ENCODE measurements at regions not wholly inside any gene's neighbourhood (a gene's known extent, or its start where the extent isn't known, plus 50 kb on each side); places are given as distances from the start of the nearest gene placed in this dataset.
"Not testable (repeated sequence)": the region's sequence is repeated elsewhere in the genome, so short reads cannot be mapped to it uniquely, and the experiment has no call there.

DNA sequence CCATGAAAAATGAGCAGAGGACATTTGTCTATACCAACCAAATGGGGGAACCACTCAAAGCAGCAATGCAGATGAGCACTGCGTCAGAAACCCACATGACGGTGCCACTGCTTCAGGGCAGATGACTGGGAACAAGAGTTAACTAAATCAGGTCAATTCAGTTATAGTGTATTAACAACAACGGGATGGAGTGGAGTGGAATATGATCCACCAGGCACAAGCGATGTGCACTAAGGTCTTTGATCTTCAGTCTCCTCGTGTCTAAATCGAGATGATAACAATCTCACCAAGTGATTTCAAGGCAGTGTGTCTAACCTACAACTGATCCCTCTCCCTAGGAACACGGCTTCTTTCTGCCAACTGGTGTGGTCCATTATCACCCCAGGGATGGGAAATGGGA, 269.0 kb downstream of the RAD51AP2 start:
- no peak for DNase-seq

DNA sequence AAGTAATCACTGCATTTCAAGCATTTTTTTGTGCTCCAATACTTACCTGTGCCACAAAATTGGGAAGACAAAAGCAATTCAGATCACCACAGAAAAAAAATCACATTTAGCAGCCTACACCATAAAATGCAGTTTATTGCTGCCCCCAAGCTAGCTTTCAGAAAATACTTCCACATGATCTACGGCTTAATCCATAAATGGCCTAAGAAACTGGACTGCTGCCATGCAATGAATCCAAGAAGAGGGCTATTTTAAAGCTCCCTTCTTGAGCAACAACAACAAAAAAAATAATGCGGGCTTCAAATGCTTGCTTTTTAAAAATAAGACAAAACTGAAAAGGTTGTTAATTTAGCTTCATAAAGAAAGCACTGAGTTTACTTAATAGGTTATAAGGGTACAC, 272.3 kb downstream of the RAD51AP2 start:
- no peak for DNase-seq

DNA sequence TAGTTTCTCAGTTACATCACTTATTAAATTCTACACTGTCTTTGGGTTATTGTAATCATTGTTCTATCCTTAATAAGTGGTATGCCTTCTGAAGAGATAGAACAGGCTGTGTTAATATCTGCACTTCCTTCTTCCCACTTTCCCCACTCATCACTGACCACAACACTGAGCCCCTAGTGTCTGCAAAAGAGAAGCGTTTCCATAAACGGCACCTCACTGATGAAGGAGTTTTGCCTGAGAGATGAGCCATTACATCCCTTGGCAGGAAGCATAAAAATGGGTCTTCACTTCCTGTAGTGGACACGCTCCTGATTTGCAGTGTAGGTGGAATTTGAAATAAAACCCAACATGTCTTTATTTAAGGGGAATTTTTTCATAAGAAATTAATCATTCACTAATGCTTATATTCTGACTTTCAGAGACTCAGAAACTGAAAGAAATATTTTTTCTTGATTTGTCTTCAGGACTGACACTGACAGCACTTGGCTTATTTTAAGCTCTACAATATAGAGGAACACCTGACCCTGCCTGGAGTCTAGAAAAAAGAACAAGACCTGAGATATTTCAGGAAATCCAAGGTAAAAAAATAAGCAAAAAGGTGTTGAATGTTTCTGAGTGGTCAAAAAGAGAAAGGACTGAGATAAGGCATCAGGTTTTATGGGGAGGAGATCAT, 275.3 kb downstream of the RAD51AP2 start:
- DNase-seq: peak in 1 of 2 experiments; percentile 5

DNA sequence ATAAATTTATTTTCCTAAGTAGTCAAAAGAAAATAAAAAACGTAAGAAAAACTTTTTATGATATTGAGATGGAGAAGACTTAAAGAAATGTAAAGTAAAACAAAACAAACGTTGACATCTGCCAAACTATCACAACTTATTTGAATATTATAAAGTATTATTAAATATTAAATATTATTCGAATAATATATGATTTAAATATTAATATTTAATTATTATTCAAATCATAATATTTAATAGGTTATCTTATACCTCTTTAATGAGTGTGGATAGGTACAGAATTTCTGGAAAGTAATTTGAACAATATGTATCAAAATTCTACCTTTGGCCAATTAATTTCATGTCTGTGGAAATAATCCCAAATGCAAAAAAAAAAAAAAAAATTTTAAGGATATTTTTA, 278.7 kb downstream of the RAD51AP2 start:
- DNase-seq: no peak

DNA sequence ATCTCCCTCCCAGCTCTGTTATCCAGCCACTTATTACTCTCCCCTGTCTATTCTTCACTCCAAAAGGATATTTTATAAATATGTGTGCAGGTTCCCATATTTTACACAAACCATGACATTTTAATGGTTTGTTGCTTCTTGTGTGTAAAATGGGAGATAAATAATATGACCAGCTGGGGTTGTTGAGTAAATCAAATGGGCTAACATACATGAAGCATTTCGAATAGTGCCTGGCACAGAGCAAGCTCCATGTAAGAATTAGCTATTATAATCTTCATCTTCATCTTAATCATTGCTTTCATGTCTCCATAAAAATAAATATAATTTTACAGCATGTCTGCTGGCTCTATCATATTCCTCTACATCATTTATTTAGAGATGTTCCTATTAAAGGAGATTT, 283.1 kb downstream of the RAD51AP2 start:
- no peak for DNase-seq

DNA sequence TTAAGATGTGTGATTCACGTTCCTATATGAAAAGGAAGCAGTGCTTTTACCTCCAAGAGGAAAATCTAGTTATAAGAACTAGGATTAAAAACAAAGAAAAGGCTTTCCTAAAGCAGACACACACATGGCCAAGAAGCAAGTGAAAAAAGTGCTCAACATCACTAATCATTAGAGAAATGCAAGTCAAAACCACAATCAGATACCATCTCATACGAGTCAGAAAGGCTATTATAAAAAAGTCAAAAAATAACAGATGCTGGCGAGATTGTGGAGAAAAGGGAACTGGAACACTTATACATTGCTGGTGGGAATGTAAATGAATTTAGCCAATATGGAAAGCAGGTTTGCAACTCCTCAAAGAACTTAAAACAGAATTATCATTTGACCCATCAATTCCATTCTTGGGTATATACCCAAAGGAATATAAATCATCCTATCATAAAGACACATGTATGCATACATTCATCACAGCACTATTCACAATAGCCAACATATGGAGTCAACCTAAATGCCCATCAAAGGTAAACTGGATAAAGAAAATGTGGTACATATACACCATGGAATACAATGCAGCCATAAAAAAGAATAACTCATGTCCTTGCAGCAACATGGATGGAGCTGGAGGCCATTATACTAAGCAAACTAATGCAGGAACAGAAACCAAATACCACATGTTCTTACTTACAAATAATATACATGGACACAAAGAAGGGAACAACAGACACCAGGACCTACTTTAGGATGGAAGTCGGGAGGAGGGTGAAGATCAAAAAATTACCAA, 285.3 kb downstream of the RAD51AP2 start:
- DNase-seq: no peak

DNA sequence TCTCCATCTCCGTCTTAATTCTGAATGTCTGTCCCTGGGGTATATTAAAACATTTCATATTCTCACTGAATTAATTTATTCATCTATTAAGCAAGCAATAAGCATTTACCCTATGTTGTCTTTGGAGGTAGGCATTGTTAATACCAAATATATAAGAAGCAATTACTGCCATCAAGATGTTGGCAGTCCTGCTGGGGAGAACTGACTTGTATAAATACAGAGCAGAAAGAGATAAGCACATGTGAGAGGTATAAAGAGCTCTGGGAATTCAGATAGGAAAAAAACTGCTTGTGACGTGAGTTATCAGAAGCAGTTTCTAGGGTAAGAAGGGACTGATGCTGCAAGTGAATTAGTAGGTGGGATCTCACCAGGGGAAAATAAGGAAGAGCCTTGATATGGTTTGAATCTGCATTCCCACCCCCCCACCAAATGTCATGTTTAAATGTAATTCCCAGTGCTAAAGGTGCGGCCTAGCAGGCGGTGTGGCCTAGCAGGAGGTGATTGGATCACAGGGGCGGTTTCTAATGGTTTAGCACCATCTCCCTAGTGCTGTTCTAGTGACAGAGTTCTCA, 286.8 kb downstream of the RAD51AP2 start:
- no peak for DNase-seq

DNA sequence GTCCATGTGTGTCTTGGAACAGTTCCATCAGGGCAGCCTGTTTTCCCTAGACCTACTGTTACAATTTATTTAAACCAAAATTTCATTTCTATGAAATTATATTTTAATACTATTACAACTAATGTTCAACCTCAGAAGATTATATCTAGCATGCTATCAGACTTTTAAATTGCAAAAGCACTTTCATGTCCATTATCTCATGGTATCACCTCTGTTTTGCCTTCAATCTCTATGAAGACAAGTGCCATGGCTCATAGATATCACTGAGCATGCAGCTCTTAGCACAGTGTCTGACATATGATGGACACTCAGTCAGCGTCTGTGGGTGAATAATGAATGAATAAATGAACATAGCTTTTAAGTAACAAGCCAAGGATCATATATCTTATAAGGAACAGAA, 288.8 kb downstream of the RAD51AP2 start:
- DNase-seq: no peak

DNA sequence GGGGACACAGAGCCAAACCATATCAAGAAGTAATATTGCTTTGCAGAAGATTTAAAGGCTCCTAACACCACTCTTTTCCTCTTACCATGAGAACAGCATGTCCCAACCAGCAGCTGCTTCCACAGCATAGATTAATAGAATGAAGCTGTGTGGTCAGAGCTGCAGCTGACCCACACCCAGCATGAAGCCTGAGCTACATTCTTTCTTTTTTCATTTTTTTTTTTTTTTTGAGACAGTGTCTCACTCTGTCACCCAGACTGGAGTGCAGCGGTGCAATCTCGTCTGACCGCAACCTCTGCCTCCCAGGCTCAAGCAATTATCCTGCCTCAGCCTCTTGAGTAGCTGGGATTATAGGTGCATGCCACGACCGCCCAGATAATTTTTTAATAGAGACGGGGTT, 289.8 kb downstream of the RAD51AP2 start:
- DNase-seq: no peak

DNA sequence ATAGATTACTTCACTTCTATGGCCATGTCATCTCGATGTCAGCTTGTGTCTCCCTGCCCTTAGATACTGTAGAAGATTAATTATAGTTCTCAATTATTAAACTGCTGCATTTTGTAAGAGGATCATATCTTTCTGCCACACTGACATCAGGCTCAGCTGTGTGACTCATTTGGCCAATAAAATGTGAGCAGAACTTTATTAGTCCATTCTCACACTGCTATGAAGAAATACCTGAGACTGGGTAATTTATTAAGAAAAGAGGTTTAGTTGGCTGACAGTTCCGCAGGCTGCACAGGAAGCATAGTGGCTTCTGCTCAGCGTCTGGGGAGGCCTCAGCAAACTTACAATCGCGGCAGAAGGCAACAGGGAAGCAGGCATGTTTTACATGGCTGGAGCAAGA, 290.4 kb downstream of the RAD51AP2 start:
- DNase-seq: no peak

DNA sequence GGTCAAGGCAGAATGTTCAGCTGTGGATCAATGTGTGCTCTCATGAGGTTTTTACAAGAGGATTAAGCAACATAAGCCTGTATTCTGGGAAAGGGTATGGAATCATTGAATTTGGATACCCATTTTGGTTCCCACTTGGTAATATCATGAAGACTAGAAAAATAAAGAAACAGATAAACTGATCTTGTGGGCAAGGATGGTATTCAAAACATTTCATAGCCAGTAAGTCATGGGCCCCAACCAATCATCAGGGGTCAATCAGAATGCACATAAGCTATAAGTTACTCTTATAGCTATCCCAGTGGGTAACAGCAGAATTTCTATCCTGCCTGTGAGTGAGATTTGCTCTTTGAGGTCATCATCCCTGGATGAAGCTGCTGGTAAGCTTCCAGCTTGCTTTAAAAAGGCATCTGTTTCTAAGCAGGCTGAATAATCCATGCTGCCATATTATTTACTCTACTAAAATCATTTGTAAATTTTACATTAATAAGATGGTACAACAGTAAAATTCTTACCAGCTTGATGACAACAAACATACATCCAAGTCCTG, 291.2 kb downstream of the RAD51AP2 start:
- DNase-seq: no peak

DNA sequence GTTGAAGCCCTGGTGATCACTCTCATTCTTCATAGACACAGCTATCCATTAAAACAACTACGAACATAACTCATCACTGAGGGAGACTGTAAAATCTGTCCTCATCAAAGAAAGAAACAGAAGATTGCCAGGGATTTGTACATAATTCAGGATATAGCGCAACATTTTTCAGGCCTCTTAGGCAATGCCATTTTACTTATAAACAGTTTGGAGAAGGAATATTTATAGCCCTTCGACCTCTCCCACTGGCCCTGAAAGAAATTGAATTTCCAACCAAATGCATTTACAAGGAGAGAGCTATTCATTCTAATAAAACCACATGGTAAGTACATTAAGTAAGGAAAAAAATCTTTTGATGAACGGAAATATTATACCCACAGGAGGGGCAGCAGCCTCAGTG, 295.0 kb downstream of the RAD51AP2 start:
- no peak for DNase-seq

DNA sequence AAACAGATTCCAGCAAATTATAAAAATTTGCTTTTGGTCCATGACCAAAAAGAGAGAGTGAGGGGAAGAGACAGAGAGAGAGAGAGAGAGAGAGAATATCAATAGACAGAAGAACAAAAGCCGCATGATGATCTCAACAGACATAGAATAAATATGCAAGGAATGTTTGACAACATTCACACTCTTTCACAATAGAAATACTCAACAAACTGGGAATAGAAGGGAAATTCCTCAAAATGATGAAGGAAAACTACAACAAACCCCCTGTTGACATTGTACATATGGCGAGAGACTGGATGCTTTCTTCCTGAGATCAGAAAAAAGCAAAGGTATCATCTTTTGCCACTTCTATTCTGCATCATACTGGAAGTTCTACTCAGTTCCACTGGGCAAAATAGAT, 309.7 kb downstream of the RAD51AP2 start:
- no peak for DNase-seq

DNA sequence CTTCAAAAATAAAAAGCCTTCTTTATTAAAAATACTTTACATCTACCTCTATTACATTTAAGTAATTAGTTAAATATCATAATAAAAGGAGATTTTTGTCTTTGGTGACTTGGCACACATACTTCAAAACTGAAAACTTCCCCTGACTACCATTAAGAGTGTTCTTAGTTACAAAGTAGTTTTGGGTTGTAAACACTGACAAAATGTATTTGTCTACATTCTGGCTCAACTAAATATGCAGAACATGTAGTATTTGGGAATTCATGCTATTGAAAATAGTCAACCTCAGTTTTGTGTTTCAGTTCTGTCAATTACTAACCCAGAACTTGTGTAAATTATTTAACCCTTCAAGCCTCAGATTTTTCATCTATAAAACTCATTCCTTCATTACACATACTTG, 311.5 kb downstream of the RAD51AP2 start:
- no peak for DNase-seq

DNA sequence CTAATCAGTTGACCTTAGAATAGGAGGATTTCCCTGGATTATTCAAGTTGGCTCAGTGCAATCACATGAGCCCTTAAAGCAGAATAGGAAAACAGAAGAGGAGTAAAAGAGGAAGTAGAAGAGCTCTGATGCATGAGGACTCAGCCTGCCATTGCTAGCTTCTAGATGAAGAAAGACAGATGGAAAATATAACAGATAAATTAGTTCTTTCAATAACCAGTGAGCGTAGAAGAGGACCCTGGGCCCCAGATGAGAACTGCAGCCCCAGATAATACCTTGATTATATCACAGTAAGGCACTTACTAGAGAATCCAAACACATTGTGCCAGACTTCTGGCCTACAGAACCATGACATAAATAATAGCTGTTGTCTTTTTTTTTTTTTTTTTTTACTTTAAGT, 314.0 kb downstream of the RAD51AP2 start:
- DNase-seq: not testable (repeated sequence)

DNA sequence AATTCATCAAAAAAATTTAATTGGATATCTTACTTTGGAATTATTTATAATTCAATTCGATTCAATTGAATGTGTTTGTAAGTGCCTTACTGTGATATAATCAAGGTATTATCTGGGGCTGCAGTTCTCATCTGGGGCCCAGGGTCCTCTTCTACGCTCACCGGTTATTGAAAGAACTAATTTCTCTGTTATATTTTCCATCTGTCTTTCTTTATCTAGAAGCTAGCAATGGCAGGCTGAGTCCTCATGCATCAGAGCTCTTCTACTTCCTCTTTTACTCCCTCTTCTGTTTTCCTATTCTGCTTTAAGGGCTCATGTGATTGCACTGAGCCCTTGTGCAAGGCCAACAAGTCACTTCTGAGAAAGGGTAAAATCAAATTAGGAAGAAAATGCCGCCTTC, 315.6 kb downstream of the RAD51AP2 start:
- DNase-seq: not testable (repeated sequence)

DNA sequence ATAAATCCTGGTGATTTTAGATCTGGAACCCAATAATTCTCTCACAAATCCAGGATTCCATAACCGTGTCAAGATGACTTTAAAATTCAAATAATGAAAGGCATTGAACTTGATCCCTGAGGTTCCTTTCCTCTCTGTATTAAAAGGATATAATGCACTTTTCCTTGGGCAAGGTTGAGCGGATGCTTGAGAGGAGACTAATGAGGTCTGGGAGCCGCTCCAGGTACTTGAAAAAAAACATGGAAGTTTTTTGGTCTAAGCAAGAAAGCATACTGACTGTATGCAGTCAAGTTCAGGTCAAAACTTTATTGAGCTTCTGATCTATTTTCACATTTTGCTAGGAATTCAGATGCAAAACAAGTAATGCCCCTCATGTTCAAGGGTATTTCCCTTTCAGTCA, 318.5 kb downstream of the RAD51AP2 start:
- DNase-seq: no peak

DNA sequence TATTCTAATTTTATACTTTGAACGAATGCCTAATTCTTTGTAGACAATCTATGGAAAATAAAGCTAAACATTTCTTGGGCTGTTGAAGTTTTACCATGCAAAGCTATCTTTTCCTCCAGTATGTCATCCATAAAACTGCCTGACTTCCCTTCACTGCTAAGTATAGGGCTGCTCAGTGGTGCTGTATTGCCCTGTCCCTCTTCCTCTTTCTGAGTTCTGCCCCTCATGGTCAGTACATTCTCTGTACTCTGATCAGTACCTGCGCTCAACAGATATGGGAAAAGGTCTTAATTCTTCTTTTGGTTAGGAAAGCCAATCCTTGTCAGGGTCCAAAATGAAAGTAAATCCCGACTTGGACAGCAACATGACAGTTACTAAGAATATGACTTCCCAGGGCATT, 321.9 kb downstream of the RAD51AP2 start:
- no peak for DNase-seq

DNA sequence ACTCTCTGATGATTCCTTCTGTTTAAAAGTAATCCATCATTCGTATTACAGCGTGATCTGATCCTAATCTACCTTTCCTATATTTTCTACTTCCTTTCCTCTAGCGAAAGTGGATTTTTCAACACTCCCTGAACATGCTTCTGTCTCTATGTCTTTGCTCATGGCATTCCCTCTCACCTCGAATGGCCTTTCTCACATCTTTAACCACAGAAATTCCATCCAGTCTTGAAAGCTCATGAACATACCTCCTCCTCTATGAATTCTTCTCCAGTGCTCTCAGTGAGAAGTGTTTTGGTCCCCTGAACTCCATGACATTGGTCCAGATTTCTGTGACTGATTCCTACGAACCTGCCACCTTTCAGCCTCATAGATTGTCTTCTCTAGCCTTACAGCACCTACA, 323.2 kb downstream of the RAD51AP2 start:
- DNase-seq: no peak

DNA sequence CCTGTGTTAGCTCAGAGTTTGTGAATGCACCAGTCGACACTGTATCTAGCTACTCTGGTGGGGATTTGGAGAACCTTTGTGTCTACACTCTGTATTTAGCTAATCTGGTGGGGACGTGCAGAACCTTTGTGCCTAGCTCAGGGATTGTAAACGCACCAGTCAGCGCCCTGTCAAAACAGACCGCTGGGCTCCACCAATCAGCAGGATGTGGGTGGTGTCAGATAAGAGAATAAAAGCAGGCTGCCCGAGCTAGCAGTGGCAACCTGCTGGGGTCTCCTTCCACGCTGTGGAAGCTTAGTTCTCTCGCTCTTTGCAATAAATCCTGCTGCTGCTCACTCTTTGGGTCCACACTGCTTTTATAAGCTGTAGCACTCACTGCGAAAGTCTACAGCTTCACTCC, 324.2 kb downstream of the RAD51AP2 start:
- DNase-seq: no peak

DNA sequence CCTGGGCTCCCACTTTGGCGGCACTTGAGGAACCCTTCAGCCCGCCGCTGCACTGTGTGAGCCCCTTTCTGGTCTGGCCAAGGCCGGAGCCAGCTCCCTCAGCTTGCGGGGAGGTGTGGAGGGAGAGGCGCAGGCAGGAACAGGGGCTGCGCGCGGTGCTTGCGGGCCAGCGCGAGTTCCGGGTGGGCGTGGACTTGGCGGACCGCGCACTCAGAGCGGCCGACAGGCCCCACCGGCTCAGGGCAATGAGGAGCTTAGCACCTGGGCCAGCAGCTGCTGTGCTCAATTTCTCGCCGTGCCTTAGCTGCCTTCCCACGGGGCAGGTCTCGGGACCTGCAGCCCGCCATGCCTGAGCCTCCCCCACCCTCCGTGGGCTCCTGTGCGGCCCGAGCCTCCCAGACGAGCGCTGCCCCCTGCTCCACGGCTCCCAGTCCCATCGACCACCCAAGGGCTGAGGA, 324.8 kb downstream of the RAD51AP2 start:
- DNase-seq: not testable (repeated sequence)

DNA sequence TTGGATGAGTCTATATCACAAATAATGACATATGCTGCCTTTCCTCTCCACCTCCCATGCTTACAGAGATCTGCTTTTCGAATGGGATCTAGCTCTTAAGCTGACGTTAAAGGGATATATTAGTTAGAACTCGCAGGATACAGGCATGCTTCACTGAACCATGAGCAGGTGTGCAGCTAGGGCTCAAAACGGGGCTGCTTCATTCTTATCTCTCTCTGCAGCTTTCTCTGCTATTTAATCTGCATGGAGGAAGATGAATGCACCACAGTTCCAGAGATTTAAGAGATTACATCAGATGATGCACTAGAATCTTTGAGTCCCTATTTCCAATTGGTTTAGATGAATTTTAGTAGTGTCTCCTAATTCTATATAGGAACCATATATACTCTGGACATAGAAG, 327.0 kb downstream of the RAD51AP2 start:
- peak in 1 of 2 experiments; percentile 38 for DNase-seq

DNA sequence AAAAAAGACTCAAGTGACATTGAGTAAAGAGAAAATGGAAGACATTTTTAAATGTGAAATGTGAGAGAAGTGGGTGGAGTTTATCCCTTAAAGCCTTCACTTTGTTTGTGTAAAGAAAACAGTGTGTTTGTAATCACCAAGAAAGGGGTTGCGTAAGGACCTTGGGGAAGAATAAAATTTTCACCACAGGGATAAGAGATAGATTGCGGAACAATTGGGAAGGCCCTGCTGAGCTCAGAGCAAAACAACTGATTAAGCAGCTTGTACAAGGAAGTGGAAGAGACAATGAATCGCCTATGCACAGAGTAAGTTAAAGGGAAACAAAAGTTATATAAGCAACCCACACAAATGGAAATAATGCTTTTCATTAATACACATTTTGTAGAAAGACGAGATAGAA, 327.7 kb downstream of the RAD51AP2 start:
- no peak for DNase-seq

DNA sequence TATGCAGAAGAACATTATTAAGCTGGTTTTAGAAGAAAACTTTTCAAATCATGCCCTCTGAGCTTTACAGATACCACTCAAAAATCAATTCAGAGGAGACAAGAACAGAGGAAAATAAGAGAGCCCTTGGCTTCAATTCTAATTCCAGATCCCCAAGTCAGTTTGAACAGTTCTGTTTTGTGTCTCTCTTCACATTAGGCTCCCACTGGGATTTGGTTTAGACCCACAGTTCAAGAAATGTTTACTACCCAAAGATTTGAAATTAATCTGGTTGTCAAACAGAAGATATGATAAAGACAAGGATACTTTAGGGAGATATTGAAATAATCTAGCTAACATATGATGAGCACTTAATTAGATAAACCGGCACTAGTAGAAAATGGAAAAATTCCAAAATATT, 329.5 kb downstream of the RAD51AP2 start:
- DNase-seq: no peak

Data from NCI-H526 (cell line).